HG03520 (cell line): ENCODE measurements at regions not wholly inside any gene's neighbourhood (a gene's known extent, or its start where the extent isn't known, plus 50 kb on each side); places are given as distances from the start of the nearest gene placed in this dataset.
"Not testable (repeated sequence)": the region's sequence is repeated elsewhere in the genome, so short reads cannot be mapped to it uniquely, and the experiment has no call there.

Experiments used
- ATAC-seq: cut with Tn5 transposase; IDR thresholded peaks from one replicate; pipeline ENCODE4 v1.9.1; 2021; ENCODE audit warnings: mild to moderate bottlenecking, moderate library complexity; ENCODE audit not compliant: unreplicated experiment

DNA sequence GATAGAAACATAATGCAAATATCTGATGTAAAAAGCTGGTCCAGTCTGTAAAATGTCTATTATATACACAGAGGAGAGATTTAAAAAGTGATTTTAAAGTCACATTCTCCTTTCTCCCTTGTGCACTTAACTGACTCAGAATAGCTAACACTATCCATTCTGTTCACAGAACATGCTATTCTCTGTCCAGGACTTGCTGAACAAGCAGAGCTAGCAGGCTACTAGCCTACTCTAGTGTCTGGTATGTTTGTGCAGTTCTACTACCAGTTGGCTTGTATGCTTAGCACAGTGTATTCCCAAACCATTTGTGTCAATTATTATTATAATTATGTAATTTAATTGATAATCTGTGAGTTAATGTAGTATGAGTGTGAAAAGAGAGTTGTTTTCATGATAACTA lies 161.7 kb upstream of the NUDT12 start:
- ATAC-seq = no peak

DNA sequence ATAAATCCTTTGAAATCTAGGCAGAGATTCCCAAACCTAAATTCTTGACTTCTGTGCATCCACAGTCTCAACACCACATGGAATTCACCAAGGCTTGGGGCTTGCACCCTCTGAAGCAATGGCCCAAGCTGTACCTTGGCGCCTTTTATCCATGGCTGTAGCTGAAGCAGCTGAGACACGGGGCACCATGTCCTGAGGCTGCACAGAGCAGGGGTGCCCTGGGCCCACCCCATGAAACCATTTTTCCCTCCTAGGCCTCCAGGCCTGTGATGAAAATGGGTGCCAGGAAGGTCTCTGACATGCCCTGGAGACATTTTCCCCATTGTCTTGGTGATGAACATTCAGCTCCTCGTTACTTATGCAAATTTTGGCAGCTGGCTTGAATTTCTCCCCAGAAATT lies 158.6 kb upstream of the NUDT12 start:
- ATAC-seq = no peak

GRCh38 chr5:103718108-103718507 lies 155.5 kb upstream of the NUDT12 start:
- no peak for ATAC-seq

DNA sequence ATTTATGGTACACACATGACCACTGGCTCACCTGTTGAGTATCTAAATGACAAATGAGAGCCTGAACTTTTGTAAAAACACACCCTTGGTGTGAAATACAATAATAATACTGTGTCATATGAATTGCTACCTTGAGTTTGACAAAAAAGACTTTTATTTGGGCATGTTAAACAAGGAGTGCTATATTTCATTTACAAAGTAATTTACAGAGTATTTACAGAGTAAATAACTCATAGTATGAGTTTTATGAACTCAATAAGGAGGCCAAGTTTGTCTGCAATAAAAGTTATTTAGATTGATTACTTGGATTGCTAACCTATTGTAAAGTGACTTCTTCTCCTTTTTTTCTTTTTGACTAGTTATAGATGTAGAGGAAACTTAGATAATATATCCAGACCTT lies 146.0 kb upstream of the NUDT12 start:
- ATAC-seq = no peak

- ATAC-seq = no peak
Measured at GRCh38 chr5:103706939-103707682, 144.5 kb upstream of the NUDT12 start.

DNA sequence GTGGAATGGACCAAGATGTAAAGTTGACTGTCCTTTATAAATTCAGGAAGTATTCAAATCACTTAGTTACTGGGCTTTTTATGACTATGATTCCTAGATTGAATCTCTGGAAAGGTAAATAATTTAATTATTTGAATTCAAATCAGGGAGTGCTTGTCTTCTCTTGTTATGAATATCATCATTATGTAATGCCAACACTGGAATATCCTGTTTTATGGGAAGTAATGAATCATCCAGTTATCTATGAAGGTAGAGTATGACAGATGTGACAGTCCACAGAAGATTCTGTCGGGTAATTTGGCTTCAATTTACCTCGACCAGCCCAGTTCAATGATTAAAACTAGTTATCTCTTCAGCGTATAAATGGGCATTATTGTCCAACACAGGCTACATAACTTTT lies 141.0 kb upstream of the NUDT12 start:
- ATAC-seq = no peak

DNA sequence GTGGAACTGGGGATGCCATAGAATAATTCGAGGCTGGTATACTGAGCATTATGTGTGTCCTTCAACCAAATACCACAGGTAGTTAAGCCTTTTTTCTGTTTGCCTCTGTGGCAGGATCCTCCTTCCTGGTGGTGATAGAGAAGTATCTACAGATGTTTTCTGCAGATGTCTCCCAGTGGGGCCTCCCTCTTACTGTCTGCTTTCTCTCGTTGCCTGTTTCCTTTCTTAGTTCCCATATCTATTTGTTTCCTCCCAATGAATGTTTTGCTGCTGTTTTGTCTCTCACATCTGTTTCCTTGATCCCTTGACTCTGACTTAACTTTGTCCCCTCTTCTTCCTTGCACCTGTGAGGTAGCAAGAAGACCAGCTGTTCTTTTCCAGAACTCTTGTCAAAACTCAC lies 130.9 kb upstream of the NUDT12 start:
- ATAC-seq = no peak

- ATAC-seq = no peak
Measured at GRCh38 chr5:103690676-103691075, 128.1 kb upstream of the NUDT12 start.

DNA sequence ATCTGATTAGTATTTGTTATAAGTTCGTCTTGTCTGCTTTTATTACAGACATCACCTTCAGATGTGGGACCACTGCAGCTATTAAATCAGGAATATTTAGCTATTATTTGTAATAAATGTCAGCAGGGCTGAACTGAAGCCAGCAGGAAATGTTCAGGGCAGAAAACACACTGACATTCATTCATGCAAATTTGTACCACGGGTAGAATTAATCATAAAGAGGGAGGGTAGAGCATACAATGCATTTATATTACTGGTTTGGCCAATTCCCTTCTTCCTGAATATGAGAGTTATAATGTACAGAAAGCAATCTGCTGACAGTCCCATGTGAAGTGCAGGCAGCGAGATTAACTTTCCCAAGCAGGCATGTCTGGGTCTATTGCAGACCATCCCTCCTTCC lies 117.3 kb upstream of the NUDT12 start:
- no peak for ATAC-seq

- ATAC-seq = not testable (repeated sequence)
Measured at GRCh38 chr5:103676198-103676597, 113.6 kb upstream of the NUDT12 start.

DNA sequence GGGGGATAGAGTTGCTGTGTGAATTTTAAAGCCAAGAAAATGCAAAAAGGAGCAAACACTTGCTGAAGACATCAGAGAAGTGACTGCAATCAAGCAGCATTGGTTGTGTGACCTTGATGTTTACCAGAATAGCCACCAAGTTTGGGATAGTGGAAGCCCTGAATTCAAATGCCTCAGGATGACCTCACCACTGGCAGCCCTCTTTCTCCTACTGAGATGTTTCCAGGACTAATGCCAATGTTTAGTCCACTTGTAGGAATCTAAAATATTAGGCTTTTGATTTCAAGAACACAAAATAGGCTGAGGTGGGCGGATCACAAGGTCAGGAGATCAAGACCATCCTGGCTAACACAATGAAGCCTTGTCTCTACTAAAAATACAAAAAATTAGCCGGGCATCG lies 112.2 kb upstream of the NUDT12 start:
- ATAC-seq = no peak

GRCh38 chr5:103674251-103674650 lies 111.7 kb upstream of the NUDT12 start:
- ATAC-seq = no peak

DNA sequence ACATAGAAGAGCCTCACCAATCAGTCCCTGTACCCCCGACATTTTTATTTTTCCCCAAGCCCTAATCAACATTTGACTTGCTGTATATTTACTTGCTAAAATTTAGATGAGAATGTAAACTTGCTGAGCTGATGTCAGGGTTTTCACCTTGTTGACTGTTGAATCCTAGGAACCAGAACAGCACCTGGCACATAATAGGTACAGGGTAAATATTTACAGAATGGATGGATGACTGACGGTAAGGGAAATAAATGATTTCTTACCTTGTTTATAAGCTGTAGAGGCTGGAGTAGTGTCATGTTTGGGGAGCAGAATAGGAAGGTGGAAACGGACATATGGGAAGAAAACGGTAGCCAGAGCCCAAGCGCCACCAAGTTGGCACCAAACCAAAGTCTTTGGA lies 107.0 kb upstream of the NUDT12 start:
- no peak for ATAC-seq

- ATAC-seq = no peak
Measured at GRCh38 chr5:103668281-103668680, 105.7 kb upstream of the NUDT12 start.

- ATAC-seq = no peak
Measured at GRCh38 chr5:103667068-103667467, 104.5 kb upstream of the NUDT12 start.

GRCh38 chr5:103657301-103657700 lies 94.7 kb upstream of the NUDT12 start:
- ATAC-seq = no peak

- ATAC-seq = no peak
Measured at GRCh38 chr5:103648086-103648485, 85.5 kb upstream of the NUDT12 start.

DNA sequence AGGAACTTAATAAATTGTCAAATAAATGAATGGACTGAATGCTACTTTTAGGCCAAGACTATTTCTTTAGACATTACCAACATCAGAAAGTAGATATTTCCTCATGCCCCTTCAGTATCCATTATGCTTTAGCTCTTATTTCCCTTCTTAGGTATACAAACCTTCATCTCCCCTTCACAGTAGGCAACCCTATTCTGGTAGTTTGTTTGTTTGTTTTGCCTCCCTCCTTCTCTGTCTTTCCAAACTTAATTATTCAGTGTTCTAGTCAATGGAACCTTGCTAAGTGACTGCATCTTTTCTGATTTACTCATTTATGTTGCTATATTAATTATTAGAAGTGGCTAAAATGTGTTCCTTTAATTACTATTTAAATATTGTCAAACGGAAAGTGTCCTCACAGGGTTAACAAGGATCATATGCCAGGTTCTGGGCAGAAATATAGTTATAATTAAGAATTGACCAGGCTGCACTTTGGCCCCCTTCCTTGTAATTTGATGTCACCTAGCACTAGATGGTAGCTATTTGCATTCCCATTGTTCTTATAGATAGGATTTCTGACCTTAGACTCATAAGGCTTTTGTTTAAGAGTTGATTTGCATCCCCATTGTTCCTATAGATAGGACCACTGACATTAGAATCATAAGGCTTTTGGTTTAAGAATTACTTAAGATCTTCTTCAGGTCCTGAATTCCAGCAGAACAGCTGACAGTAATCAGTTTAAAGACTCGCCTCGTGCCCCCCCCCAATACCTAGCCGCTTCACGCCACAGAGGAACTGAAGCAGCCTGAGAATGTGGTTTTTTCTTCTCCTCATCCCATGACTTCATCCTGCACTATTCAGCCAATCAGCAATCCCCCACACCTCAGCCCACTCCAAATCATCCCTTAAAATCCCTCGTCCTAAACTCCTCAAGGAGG lies 84.4 kb upstream of the NUDT12 start:
- no peak for ATAC-seq

DNA sequence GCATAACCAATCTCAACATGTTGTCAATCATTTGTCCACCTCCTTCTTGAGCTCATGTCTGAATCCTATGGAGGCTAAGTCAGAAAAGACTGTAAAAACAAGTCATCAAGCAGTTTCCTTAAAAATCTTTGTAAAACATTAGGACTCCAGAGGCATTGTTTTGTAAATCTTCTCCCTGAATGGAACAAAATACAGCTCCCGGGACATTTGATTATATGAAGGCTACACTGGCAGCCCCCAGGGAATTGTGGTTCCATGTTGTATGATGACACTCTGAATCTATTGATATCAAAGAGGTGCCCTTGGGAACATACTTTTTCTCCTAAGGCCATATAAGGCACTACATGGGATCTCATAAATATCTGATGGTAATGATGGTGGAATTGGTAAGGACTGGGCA lies 83.2 kb upstream of the NUDT12 start:
- no peak for ATAC-seq

GRCh38 chr5:103638979-103639378 lies 76.4 kb upstream of the NUDT12 start:
- no peak for ATAC-seq

GRCh38 chr5:103624675-103625074 lies 62.1 kb upstream of the NUDT12 start:
- no peak for ATAC-seq

DNA sequence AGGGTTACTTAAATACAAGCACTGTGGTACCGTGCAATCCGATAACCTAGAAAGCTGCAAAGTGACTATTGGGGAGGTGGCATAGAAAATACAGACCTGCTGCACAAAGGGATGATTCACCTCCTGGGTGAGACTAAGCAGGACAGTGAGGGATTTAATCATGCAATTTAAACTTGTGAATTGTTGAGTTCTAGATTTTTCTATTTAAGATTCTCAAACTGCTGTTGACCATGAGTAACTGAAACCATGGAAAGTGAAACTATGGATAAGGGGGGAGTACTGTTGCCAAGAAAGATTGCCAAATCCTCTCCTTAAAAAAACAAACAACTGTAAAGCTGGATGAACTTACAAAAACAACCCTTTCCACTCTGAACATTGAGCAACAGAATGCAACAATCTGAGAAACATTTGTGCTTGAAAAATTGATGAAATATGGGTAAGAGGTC lies 61.5 kb upstream of the NUDT12 start:
- no peak for ATAC-seq
